HG03571 (cell line): ENCODE measurements at regions not wholly inside any gene's neighbourhood (a gene's known extent, or its start where the extent isn't known, plus 50 kb on each side); places are given as distances from the start of the nearest gene placed in this dataset.

Source experiments
- ATAC-seq: cut with Tn5 transposase; IDR thresholded peaks from one replicate; pipeline ENCODE4 v1.9.1; 2021; ENCODE audit not compliant: unreplicated experiment

GRCh38 chr7:52501696-52502095, 533.7 kb upstream of the POM121L12 start:
- no peak for ATAC-seq

- ATAC-seq: no peak
These were observed 534.6 kb upstream of the POM121L12 start for GRCh38 chr7:52500841-52501240.

GRCh38 chr7:52498366-52498765, 537.1 kb upstream of the POM121L12 start:
- ATAC-seq: no peak

GRCh38 chr7:52486267-52486666, 549.2 kb upstream of the POM121L12 start:
- no peak for ATAC-seq

GRCh38 chr7:52482076-52482475, 553.4 kb upstream of the POM121L12 start:
- no peak for ATAC-seq

- no peak for ATAC-seq
These were observed 553.9 kb upstream of the POM121L12 start for GRCh38 chr7:52481571-52481970.

GRCh38 chr7:52479990-52480389, 555.4 kb upstream of the POM121L12 start:
- no peak for ATAC-seq

- ATAC-seq: no peak
These were observed 560.3 kb upstream of the POM121L12 start for GRCh38 chr7:52475001-52475582.

- ATAC-seq: no peak
These were observed 561.7 kb upstream of the POM121L12 start for GRCh38 chr7:52473756-52474155.

- no peak for ATAC-seq
These were observed 563.3 kb upstream of the POM121L12 start for GRCh38 chr7:52472006-52472620.

- ATAC-seq: no peak
These were observed 570.2 kb upstream of the POM121L12 start for GRCh38 chr7:52465216-52465615.

GRCh38 chr7:52463341-52463740, 572.1 kb upstream of the POM121L12 start:
- no peak for ATAC-seq

- no peak for ATAC-seq
These were observed 573.0 kb upstream of the POM121L12 start for GRCh38 chr7:52462474-52462873.

GRCh38 chr7:52455571-52455970, 579.9 kb upstream of the POM121L12 start:
- ATAC-seq: no peak

- no peak for ATAC-seq
These were observed 584.6 kb upstream of the POM121L12 start for GRCh38 chr7:52450816-52451215.

- ATAC-seq: no peak
These were observed 587.8 kb upstream of the POM121L12 start for GRCh38 chr7:52447581-52448180.

GRCh38 chr7:52436278-52436677, 599.2 kb upstream of the POM121L12 start:
- ATAC-seq: no peak

- no peak for ATAC-seq
These were observed 604.2 kb upstream of the POM121L12 start for GRCh38 chr7:52431082-52431815.

- no peak for ATAC-seq
These were observed 612.2 kb upstream of the POM121L12 start for GRCh38 chr7:52423251-52423650.

GRCh38 chr7:52413051-52413450, 622.4 kb upstream of the POM121L12 start:
- no peak for ATAC-seq

GRCh38 chr7:52410032-52410431, 625.4 kb upstream of the POM121L12 start:
- no peak for ATAC-seq

- ATAC-seq: no peak
These were observed 628.6 kb upstream of the POM121L12 start for GRCh38 chr7:52406808-52407207.
